Spleen (tissue), 11 donors: ENCODE measurements at regions not wholly inside any gene's neighbourhood (a gene's known extent, or its start where the extent isn't known, plus 50 kb on each side); places are given as distances from the start of the nearest gene placed in this dataset.

Experiments
- DNase-seq: peaks from one replicate; pipeline ENCODE4 v3.0.0-alpha.2; 2020
- H3K27ac ChIP-seq, 8 donors: fragments of 200-600 bp; sonication (generic) in 7 of 8; 1 replicate in 4 of 8; 2 replicates in 4 of 8; pipeline versions ENCODE4 v1.5.0 to v1.8.0; 2016 to 2021; ENCODE audit warnings: inconsistent platforms in 4 of 8, mild to moderate bottlenecking in 4 of 8, moderate library complexity in 1 of 8
- H3K27me3 ChIP-seq, 7 donors: fragments of 200-600 bp; sonication (generic) in 6 of 7; replicated peaks in 1 of 7; 1 replicate in 4 of 7; 2 replicates in 3 of 7; pipeline versions ENCODE4 v1.5.0 to v1.8.0; 2016 to 2021; ENCODE audit warnings: inconsistent platforms in 3 of 7, mild to moderate bottlenecking in 1 of 7
- H3K36me3 ChIP-seq, 6 donors: fragments of 200-600 bp; sonication (generic) in 5 of 6; 1 replicate in 4 of 6; 2 replicates in 2 of 6; pipeline versions ENCODE4 v1.5.0 to v1.8.0; 2016 to 2021; ENCODE audit warnings: inconsistent platforms in 2 of 6
- H3K4me1 ChIP-seq, 6 donors: fragments of 200-600 bp; sonication (generic) in 5 of 6; 1 replicate in 3 of 6; 2 replicates in 3 of 6; pipeline versions ENCODE4 v1.5.0 to v1.8.0; 2016 to 2021; ENCODE audit warnings: inconsistent platforms in 3 of 6
- H3K4me3 ChIP-seq, 8 donors: fragments of 200-600 bp; sonication (generic) in 7 of 8; 1 replicate in 4 of 8; 2 replicates in 4 of 8; pipeline versions ENCODE4 v1.5.0 to v1.8.0; 2016 to 2021; ENCODE audit warnings: inconsistent platforms in 4 of 8, mild to moderate bottlenecking in 4 of 8, moderate library complexity in 2 of 8
- H3K9me3 ChIP-seq, 8 donors: fragments of 200-600 bp; sonication (generic) in 7 of 8; 1 replicate in 4 of 8; 2 replicates in 4 of 8; pipeline versions ENCODE4 v1.5.0 to v1.8.0; 2016 to 2021; ENCODE audit warnings: inconsistent platforms in 4 of 8
- CTCF ChIP-seq, 11 experiments: fragments of 200-600 bp in 7 of 11; fragments of 450-650 bp in 4 of 11; sonication (generic) in 4 of 11; IDR thresholded peaks in 8 of 11; conservative IDR thresholded peaks in 3 of 11; 1 replicate in 7 of 11; 2 replicates in 4 of 11; pipeline versions ENCODE4 v1.4.0 to v1.8.0; 2016 to 2021; ENCODE audit warnings: antibody characterized with exemption in 11 of 11, inconsistent platforms in 4 of 11, mild to moderate bottlenecking in 1 of 11
- POLR2A ChIP-seq, 3 donors: fragments of 450-650 bp; IDR thresholded peaks; one replicate each; pipeline ENCODE4 v1.5.1; 2017; ENCODE audit warnings: antibody characterized with exemption in 3 of 3, mild to moderate bottlenecking in 1 of 3
- POLR2AphosphoS5 ChIP-seq, 3 donors: sonication (generic); formaldehyde crosslinking; IDR thresholded peaks; one replicate each; pipeline ENCODE4 v1.5.1; 2017; ENCODE audit warnings: antibody characterized with exemption in 3 of 3
- WGBS, 5 donors: extraction: QIAGEN DNeasy Blood & Tissue Kit in 3 of 5; methylation state at CpG; one replicate each; pipeline versions ENCODE4 v1.1.5 to v1.1.7; 2013 to 2018; 5-methylcytosine and 5-hydroxymethylcytosine counted together
- intact Hi-C: fragments of 100-400 bp; cut with DNase I; formaldehyde crosslinking; loops from one replicate; pipeline ENCODE4 v1.15.0; 2023; ENCODE audit warnings: low total_unique reads
- donor health status: healthy with polysubstance abuse.
- donor health status: DM: no; HTN: no; CAD: no; lungs with moderate emphysema.
- donor health status: DM: no; HTN: no; CAD: no.
- donor health status: Bipolar disorder and iron deficiency.
- donor health status: healthy.
- donor health status: DM: no; HTN: no; CAD: no.
- donor health status: DM: yes; HTN: yes; CAD: no.

GRCh38 chr6:18785810-18786490, 398.8 kb downstream of the RNF144B start:
- Histone ChIP-seq H3K9me3 (peaks cover 0 to 30% (median 22%) of the 10 kb centered on the region in 8 donors), H3K27me3 (no peaks in the 10 kb centered on the region), H3K4me1 (no peaks in the 10 kb centered on the region), H3K27ac (no peak overlapping the region), H3K4me3 (no peak overlapping the region), H3K36me3 (no peaks in the 10 kb centered on the region)
- DNase-seq, result no peak
- no peak for TF ChIP-seq POLR2AphosphoS5 (IDR thresholded peaks at IDR 0.05)
- TF ChIP-seq CTCF (IDR thresholded peaks at IDR 0.05 in 8 of 11, conservative IDR thresholded peaks at IDR 0.05 in 3 of 11), result no peak
- no peak for TF ChIP-seq POLR2A (IDR thresholded peaks at IDR 0.05)
- intact Hi-C loops, result no loop called here
- 32 to 66% (median 58%) methylated on average over 2 of the region's 2 CpGs for WGBS, 5 donors

DNA sequence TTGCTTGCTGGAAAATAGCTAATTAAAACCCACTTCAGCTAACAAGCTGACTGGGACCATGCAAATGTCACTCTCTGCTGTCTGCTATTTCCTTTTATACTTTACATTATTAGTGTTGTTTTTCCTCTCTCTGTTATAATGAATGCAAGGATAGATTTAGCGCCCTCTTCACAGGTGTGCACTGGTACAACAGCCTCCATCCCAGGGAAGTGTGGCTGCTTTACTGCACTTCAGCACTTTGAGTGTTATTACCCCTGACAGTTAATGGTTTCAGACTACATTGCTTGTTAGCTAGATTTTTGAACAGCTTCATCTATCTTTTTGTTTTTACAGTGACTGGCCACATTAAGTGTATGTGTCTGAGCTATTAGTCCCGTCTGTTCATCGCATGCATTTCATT, 405.7 kb downstream of the RNF144B start:
- 50 to 73% (median 65%) methylated on average over 3 of the region's 3 CpGs for WGBS, 5 donors
- intact Hi-C loops, result no loop called here

GRCh38 chr6:18795726-18796125, 408.6 kb downstream of the RNF144B start:
- DNase-seq, result no peak
- intact Hi-C loops, result no loop called here
- no peaks in the 10 kb centered on the region for H3K4me1 ChIP-seq

More for the DNA sequence above, 405.7 kb downstream of the RNF144B start:
- Histone ChIP-seq H3K4me3 (no peak overlapping the region), H3K9me3 (peaks cover 0 to 14% (median 2%) of the 10 kb centered on the region in 8 donors), H3K4me1 (no peaks in the 10 kb centered on the region), H3K27me3 (no peaks in the 10 kb centered on the region), H3K27ac (no peak overlapping the region), H3K36me3 (no peaks in the 10 kb centered on the region)
- no peak for TF ChIP-seq POLR2A (IDR thresholded peaks at IDR 0.05)
- no peak for TF ChIP-seq POLR2AphosphoS5 (IDR thresholded peaks at IDR 0.05)
- TF ChIP-seq CTCF (IDR thresholded peaks at IDR 0.05 in 8 of 11, conservative IDR thresholded peaks at IDR 0.05 in 3 of 11), result no peak
- no peak for DNase-seq

More at GRCh38 chr6:18795726-18796125, 408.6 kb downstream of the RNF144B start:
- no peaks in the 10 kb centered on the region for H3K27me3 ChIP-seq
- TF ChIP-seq CTCF (IDR thresholded peaks at IDR 0.05 in 8 of 11, conservative IDR thresholded peaks at IDR 0.05 in 3 of 11) (no peak), POLR2AphosphoS5 (IDR thresholded peaks at IDR 0.05) (no peak), POLR2A (IDR thresholded peaks at IDR 0.05) (no peak)
- H3K9me3 ChIP-seq, result peaks cover 0 to 14% (median 0%) of the 10 kb centered on the region in 8 donors
- H3K27ac ChIP-seq, result no peak overlapping the region
- 71 to 84% (median 79%) methylated on average over 5 of the region's 5 CpGs for WGBS, 5 donors
- H3K4me3 ChIP-seq, result no peak overlapping the region
- H3K36me3 ChIP-seq, result no peaks in the 10 kb centered on the region
